HG03097 (cell line): ENCODE measurements at regions not wholly inside any gene's neighbourhood (a gene's known extent, or its start where the extent isn't known, plus 50 kb on each side); places are given as distances from the start of the nearest gene placed in this dataset.
"Not testable (repeated sequence)": the region's sequence is repeated elsewhere in the genome, so short reads cannot be mapped to it uniquely, and the experiment has no call there.

Experiments
- ATAC-seq: cut with Tn5 transposase; IDR thresholded peaks from one replicate; pipeline ENCODE4 v1.9.1; 2021; ENCODE audit not compliant: unreplicated experiment, low FRiP score

GRCh38 chr9:33734941-33735835, 60.2 kb upstream of the PRSS3 start:
- not testable (repeated sequence) for ATAC-seq

- no peak for ATAC-seq
Observed at GRCh38 chr9:33737811-33738606, 57.4 kb upstream of the PRSS3 start.

GRCh38 chr9:33739398-33739797, 56.0 kb upstream of the PRSS3 start:
- ATAC-seq, result no peak

- no peak for ATAC-seq
Observed at GRCh38 chr9:33740075-33740474, 55.3 kb upstream of the PRSS3 start.

- not testable (repeated sequence) for ATAC-seq
Observed at GRCh38 chr9:33740958-33741357, 54.4 kb upstream of the PRSS3 start.

GRCh38 chr9:33742051-33742450, 53.3 kb upstream of the PRSS3 start:
- ATAC-seq, result no peak

- no peak for ATAC-seq
Observed at GRCh38 chr9:33742519-33742918, 52.8 kb upstream of the PRSS3 start.
